Astrocyte (in vitro differentiated cells and primary cell): ENCODE measurements at regions not wholly inside any gene's neighbourhood (a gene's known extent, or its start where the extent isn't known, plus 50 kb on each side); places are given as distances from the start of the nearest gene placed in this dataset.

ENCODE experiments used
- CTCF ChIP-seq: IDR thresholded peaks from 2 replicates; pipeline ENCODE4 v1.5.1; 2011; ENCODE audit warnings: low read depth, mild to moderate bottlenecking, inconsistent platforms, low read length, moderate library complexity; ENCODE audit not compliant: insufficient read depth
- EZH2 ChIP-seq: IDR thresholded peaks from 2 replicates; pipeline ENCODE4 v1.6.1; 2012; ENCODE audit warnings: mild to moderate bottlenecking, low read length, inconsistent platforms; ENCODE audit not compliant: insufficient read depth

DNA sequence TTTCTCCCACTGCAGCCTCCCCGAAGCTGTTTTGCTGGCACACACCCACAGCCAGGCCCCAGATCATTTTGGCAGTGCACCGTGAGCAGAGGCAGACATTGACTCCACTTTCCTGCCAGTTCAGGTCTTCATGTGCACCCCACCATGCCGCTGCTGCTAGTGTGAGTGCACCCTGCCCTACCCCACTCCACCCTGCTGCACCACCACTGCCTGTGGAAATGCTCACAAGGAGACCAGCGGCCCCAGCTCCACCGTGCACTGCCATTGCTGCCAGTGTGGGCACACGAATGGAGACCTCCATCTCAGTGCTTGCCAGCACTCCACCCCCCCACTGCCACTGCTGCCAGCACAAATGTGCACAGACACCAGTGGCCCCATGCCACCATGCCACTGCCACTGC lies 277.6 kb upstream of the ZC4H2 start:
- TF ChIP-seq CTCF = no peak
- no peak for TF ChIP-seq EZH2
